PC-3 (cell line): ENCODE measurements at regions not wholly inside any gene's neighbourhood (a gene's known extent, or its start where the extent isn't known, plus 50 kb on each side); places are given as distances from the start of the nearest gene placed in this dataset.

Experiments
- ATAC-seq: fragments of 200-7000 bp; cut with Tn5 transposase; 2 replicates; pipeline ENCODE4 v1.9.1; 2020; ENCODE audit warnings: mild to moderate bottlenecking, moderate library complexity
- BruUV-seq: library from RNA; stranded (reverse); fragments of 400-500 nt; replicated peaks from 2 replicates; lab custom pipeline; 2021; lab: Mats Ljungman, UMichigan
- CTCF ChIA-PET: fragments of 300-600 bp; sonication (Branson Sonifier 250); formaldehyde crosslinking; loops from one replicate; lab custom pipeline; 2022; ENCODE audit warnings: antibody characterized with exemption; lab: Charles Lee
- POLR2A ChIA-PET: fragments of 300-600 bp; sonication (Branson Sonifier 250); formaldehyde crosslinking; loops from one replicate; lab custom pipeline; 2022; ENCODE audit warnings: antibody characterized with exemption; ENCODE audit not compliant: unreplicated experiment; lab: Charles Lee
- DNase-seq: peaks from one replicate; pipeline ENCODE4 v3.0.0-alpha.2; 2015
- H2AFZ ChIP-seq: fragments of 300-600 bp; sonication (generic); 2 replicates; pipeline ENCODE4 v1.6.0; 2016; ENCODE audit warnings: antibody characterized with exemption, low read length
- H3F3A ChIP-seq: fragments of 300-600 bp; sonication (generic); one replicate; pipeline ENCODE4 v1.6.0; 2017; ENCODE audit warnings: antibody characterized with exemption, low read length, control low read depth, mild to moderate bottlenecking; ENCODE audit not compliant: unreplicated experiment
- H3K27ac ChIP-seq: fragments of 300-600 bp; sonication (generic); 2 replicates; pipeline ENCODE4 v1.5.1; 2016; ENCODE audit warnings: mild to moderate bottlenecking, low read length
- H3K27me3 ChIP-seq: fragments of 300-600 bp; sonication (generic); 2 replicates; pipeline ENCODE4 v1.6.1; 2016; ENCODE audit warnings: low read length, mixed read lengths
- H3K36me3 ChIP-seq: fragments of 300-600 bp; sonication (generic); 2 replicates; pipeline ENCODE4 v1.6.1; 2016; ENCODE audit warnings: low read depth, mixed run types, low read length, mixed read lengths
- H3K4me1 ChIP-seq: fragments of 300-600 bp; sonication (generic); 2 replicates; pipeline ENCODE4 v1.5.1; 2016; ENCODE audit warnings: low read length; ENCODE audit not compliant: insufficient read depth
- H3K4me2 ChIP-seq: fragments of 300-600 bp; sonication (generic); 2 replicates; pipeline ENCODE4 v1.6.0; 2016; ENCODE audit warnings: low read length
- H3K4me3 ChIP-seq: fragments of 300-600 bp; sonication (generic); 2 replicates; pipeline ENCODE4 v1.5.1; 2016; ENCODE audit warnings: mild to moderate bottlenecking, low read length, mixed read lengths
- H3K79me2 ChIP-seq: fragments of 300-600 bp; sonication (generic); 2 replicates; pipeline ENCODE4 v1.6.1; 2017; ENCODE audit warnings: low read length, mixed read lengths
- H3K9ac ChIP-seq: fragments of 300-600 bp; sonication (generic); 2 replicates; pipeline ENCODE4 v1.6.0; 2016; ENCODE audit warnings: mild to moderate bottlenecking, low read length
- H3K9me2 ChIP-seq: fragments of 300-600 bp; sonication (generic); replicated peaks from 2 replicates; pipeline ENCODE4 v1.6.1; 2016; ENCODE audit warnings: mixed run types, low read length, mixed read lengths
- H3K9me3 ChIP-seq: fragments of 300-600 bp; sonication (generic); 2 replicates; pipeline ENCODE4 v1.6.1; 2016; ENCODE audit warnings: low read length, mixed read lengths
- H4K20me1 ChIP-seq: fragments of 300-600 bp; sonication (generic); 2 replicates; pipeline ENCODE4 v1.6.1; 2016; ENCODE audit warnings: low read length, mixed read lengths
- EZH2 ChIP-seq: fragments of 300-600 bp; sonication (generic); IDR thresholded peaks from one replicate; pipeline ENCODE4 v1.6.1; 2017; ENCODE audit warnings: antibody characterized with exemption, mild to moderate bottlenecking, low read length; ENCODE audit not compliant: unreplicated experiment
- EZH2phosphoT487 ChIP-seq: fragments of 300-600 bp; sonication (generic); IDR thresholded peaks from 2 replicates; pipeline ENCODE4 v1.6.1; 2018; ENCODE audit warnings: mild to moderate bottlenecking, antibody characterized with exemption, low read length, borderline replicate concordance
- intact Hi-C: fragments of 100-400 bp; cut with micrococcal nuclease; formaldehyde crosslinking; loops from 2 replicates; pipeline ENCODE4 v1.9.0; 2023
- TF ChIP-seq, protein P1 (sequence below): fragments of 300-600 bp; sonication (generic); conservative IDR thresholded peaks from 2 replicates; pipeline ENCODE4 v1.5.1; 2017; ENCODE audit warnings: antibody characterized with exemption, low read depth, mild to moderate bottlenecking, low read length

DNA sequence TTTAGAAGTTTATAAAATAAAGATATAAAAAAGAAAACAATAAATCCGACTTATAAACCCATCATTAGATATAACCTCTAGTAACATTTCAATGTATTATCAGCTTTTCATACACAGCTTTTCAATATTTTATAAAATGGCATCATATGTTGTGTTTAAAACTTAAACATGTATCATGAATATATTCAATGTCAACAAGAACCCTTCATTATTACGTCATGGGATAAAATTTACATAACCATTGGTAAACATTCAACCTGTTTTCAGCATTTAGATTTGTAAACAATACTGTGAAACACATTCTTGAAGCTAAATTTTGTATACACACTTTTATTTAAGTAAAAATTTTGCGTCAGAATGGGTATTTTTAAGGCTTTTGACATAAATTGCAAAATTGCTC is 153.4 kb upstream of the SOX14 start:
- Histone ChIP-seq H2AFZ (no peak overlapping the region), H3K9me2 (no peaks in the 10 kb centered on the region), H3K4me2 (no peak overlapping the region), H4K20me1 (no peaks in the 10 kb centered on the region), H3K36me3 (no peaks in the 10 kb centered on the region), H3K27me3 (no peaks in the 10 kb centered on the region), H3K9ac (no peak overlapping the region), H3K4me3 (no peak overlapping the region), H3K79me2 (no peaks in the 10 kb centered on the region), H3K27ac (no peak overlapping the region), H3K9me3 (no peaks in the 10 kb centered on the region), H3F3A (no peaks in the 10 kb centered on the region), H3K4me1 (no peaks in the 10 kb centered on the region)
- TF ChIP-seq EZH2: no peak
- no peak for TF ChIP-seq EZH2phosphoT487
- TF ChIP-seq, protein P1, sequence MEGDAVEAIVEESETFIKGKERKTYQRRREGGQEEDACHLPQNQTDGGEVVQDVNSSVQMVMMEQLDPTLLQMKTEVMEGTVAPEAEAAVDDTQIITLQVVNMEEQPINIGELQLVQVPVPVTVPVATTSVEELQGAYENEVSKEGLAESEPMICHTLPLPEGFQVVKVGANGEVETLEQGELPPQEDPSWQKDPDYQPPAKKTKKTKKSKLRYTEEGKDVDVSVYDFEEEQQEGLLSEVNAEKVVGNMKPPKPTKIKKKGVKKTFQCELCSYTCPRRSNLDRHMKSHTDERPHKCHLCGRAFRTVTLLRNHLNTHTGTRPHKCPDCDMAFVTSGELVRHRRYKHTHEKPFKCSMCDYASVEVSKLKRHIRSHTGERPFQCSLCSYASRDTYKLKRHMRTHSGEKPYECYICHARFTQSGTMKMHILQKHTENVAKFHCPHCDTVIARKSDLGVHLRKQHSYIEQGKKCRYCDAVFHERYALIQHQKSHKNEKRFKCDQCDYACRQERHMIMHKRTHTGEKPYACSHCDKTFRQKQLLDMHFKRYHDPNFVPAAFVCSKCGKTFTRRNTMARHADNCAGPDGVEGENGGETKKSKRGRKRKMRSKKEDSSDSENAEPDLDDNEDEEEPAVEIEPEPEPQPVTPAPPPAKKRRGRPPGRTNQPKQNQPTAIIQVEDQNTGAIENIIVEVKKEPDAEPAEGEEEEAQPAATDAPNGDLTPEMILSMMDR: no peak
- ATAC-seq (no peak), DNase-seq (no peak)
- CTCF ChIA-PET: no interaction called here
- POLR2A ChIA-PET: no interaction called here
- intact Hi-C loops: no loop called here
- no TSS peak for BruUV-seq

DNA sequence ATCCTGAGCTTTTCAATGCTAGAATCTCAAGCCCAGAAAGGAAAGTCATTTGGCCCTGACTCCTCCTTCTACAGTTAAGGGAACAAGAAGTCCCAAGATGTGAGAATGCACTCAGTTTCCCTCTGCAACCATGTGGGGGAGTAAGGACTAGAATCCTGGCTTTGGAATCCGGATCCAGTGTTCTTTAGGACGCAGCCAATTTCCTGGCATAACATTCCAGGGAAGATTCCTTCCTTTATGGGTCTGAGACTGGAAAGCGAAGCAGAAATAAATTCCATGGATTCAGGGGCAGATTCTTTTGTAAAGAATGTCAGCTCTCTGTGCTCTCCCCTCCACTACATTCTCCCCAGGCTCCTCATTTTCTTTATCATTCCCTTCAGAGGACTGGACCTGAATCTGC is 151.8 kb upstream of the SOX14 start:
- Histone ChIP-seq H2AFZ (no peak overlapping the region), H3K9me2 (no peaks in the 10 kb centered on the region), H3K79me2 (no peaks in the 10 kb centered on the region), H4K20me1 (no peaks in the 10 kb centered on the region), H3K4me1 (no peaks in the 10 kb centered on the region), H3K27ac (no peak overlapping the region), H3K4me2 (no peak overlapping the region), H3F3A (no peaks in the 10 kb centered on the region), H3K9ac (no peak overlapping the region), H3K36me3 (no peaks in the 10 kb centered on the region), H3K27me3 (no peaks in the 10 kb centered on the region), H3K9me3 (no peaks in the 10 kb centered on the region), H3K4me3 (no peak overlapping the region)
- TF ChIP-seq EZH2: no peak
- TF ChIP-seq, protein P1: no peak
- no peak for TF ChIP-seq EZH2phosphoT487
- no peak for DNase-seq
- CTCF ChIA-PET: no interaction called here
- intact Hi-C loops: no loop called here
- no peak for ATAC-seq
- POLR2A ChIA-PET: no interaction called here
- BruUV-seq: no TSS peak

- CTCF ChIA-PET: no interaction called here
- no peak for DNase-seq
- no peak overlapping the region for H3K27ac ChIP-seq
- H3K9ac ChIP-seq: no peak overlapping the region
- POLR2A ChIA-PET: no interaction called here
- no peaks in the 10 kb centered on the region for H3K4me1 ChIP-seq
- no peaks in the 10 kb centered on the region for H3K79me2 ChIP-seq
- H3F3A ChIP-seq: no peaks in the 10 kb centered on the region
- no peaks in the 10 kb centered on the region for H3K27me3 ChIP-seq
- no peaks in the 10 kb centered on the region for H3K36me3 ChIP-seq
- H3K4me3 ChIP-seq: no peak overlapping the region
- no peak overlapping the region for H3K4me2 ChIP-seq
- H4K20me1 ChIP-seq: no peaks in the 10 kb centered on the region
- intact Hi-C loops: no loop called here
- no peak overlapping the region for H2AFZ ChIP-seq
- ATAC-seq: no peak
- no peaks in the 10 kb centered on the region for H3K9me2 ChIP-seq
- BruUV-seq: no TSS peak
- H3K9me3 ChIP-seq: no peaks in the 10 kb centered on the region
- TF ChIP-seq EZH2 (no peak), EZH2phosphoT487 (no peak)
- TF ChIP-seq, protein P1: no peak
Measured at GRCh38 chr3:137615659-137616418, 148.3 kb upstream of the SOX14 start.
